Activated CD8-positive, alpha-beta memory T cell treated with anti-CD3 and anti-CD28 coated beads, Interleukin-2, amount 10 ng/mL, durations not matched to agents 7 days and 5 days (primary cell): ENCODE measurements at regions not wholly inside any gene's neighbourhood (a gene's known extent, or its start where the extent isn't known, plus 50 kb on each side); places are given as distances from the start of the nearest gene placed in this dataset.
"Not testable (repeated sequence)": the region's sequence is repeated elsewhere in the genome, so short reads cannot be mapped to it uniquely, and the experiment has no call there.

Experiments
- ATAC-seq: fragments of 150-1000 bp; cut with Tn5 transposase; one replicate; pipeline ENCODE4 v1.10.0; 2021; ENCODE audit warnings: moderate library complexity
- CTCF ChIA-PET: fragments of 350-600 bp; sonication (Branson Sonifier 250); formaldehyde crosslinking; loops from one replicate; lab custom pipeline; 2021; ENCODE audit warnings: antibody characterized with exemption; lab: Charles Lee
- DNase-seq: peaks from one replicate; pipeline ENCODE4 v3.0.0-alpha.2; 2020
- H3K27ac Mint-ChIP-seq: one replicate; pipeline ENCODE4 v1.8.0; 2021; ENCODE audit warnings: mild to moderate bottlenecking, mixed read lengths
- H3K27me3 Mint-ChIP-seq: one replicate; pipeline ENCODE4 v1.8.0; 2021; ENCODE audit warnings: mixed read lengths
- H3K36me3 Mint-ChIP-seq: one replicate; pipeline ENCODE4 v1.8.0; 2021; ENCODE audit warnings: mild to moderate bottlenecking, mixed read lengths
- H3K4me1 Mint-ChIP-seq: one replicate; pipeline ENCODE4 v1.8.0; 2021; ENCODE audit warnings: mixed read lengths
- H3K4me3 Mint-ChIP-seq: one replicate; pipeline ENCODE4 v1.8.0; 2021; ENCODE audit warnings: mild to moderate bottlenecking, moderate library complexity, mixed read lengths
- H3K9me3 Mint-ChIP-seq: one replicate; pipeline ENCODE4 v1.8.0; 2022; ENCODE audit warnings: low read depth, mixed read lengths

GRCh38 chr3:178195824-178196223 lies 340.4 kb upstream of the KCNMB2 start:
- H3K36me3 Mint-ChIP-seq, result no peaks in the 10 kb centered on the region
- DNase-seq (no peak), ATAC-seq (no peak)
- H3K27ac Mint-ChIP-seq, result no peak overlapping the region
- CTCF ChIA-PET, result no interaction called here
- H3K9me3 Mint-ChIP-seq, result no peaks in the 10 kb centered on the region
- H3K4me1 Mint-ChIP-seq, result no peaks in the 10 kb centered on the region
- no peak overlapping the region for H3K4me3 Mint-ChIP-seq
- H3K27me3 Mint-ChIP-seq, result no peaks in the 10 kb centered on the region

- ATAC-seq (no peak), DNase-seq (no peak)
- H3K9me3 Mint-ChIP-seq, result no peaks in the 10 kb centered on the region
- H3K4me3 Mint-ChIP-seq, result no peak overlapping the region
- H3K4me1 Mint-ChIP-seq, result no peaks in the 10 kb centered on the region
- CTCF ChIA-PET, result no interaction called here
- no peaks in the 10 kb centered on the region for H3K27me3 Mint-ChIP-seq
- H3K27ac Mint-ChIP-seq, result no peak overlapping the region
- no peaks in the 10 kb centered on the region for H3K36me3 Mint-ChIP-seq
Measured at GRCh38 chr3:178198329-178198728, 337.9 kb upstream of the KCNMB2 start.

GRCh38 chr3:178200316-178200715 lies 335.9 kb upstream of the KCNMB2 start:
- Mint-ChIP-seq H3K27me3 (no peaks in the 10 kb centered on the region), H3K27ac (no peak overlapping the region)

GRCh38 chr3:178201714-178202113 lies 334.5 kb upstream of the KCNMB2 start:
- no peak for DNase-seq
- Mint-ChIP-seq H3K27ac (no peak overlapping the region), H3K4me3 (no peak overlapping the region), H3K27me3 (no peaks in the 10 kb centered on the region), H3K4me1 (no peaks in the 10 kb centered on the region), H3K9me3 (no peaks in the 10 kb centered on the region), H3K36me3 (no peaks in the 10 kb centered on the region)
- CTCF ChIA-PET, result no interaction called here
- no peak for ATAC-seq

More at GRCh38 chr3:178200316-178200715, 335.9 kb upstream of the KCNMB2 start:
- no peaks in the 10 kb centered on the region for H3K36me3 Mint-ChIP-seq
- no peak for ATAC-seq
- no peak for DNase-seq
- no peaks in the 10 kb centered on the region for H3K4me1 Mint-ChIP-seq
- no peak overlapping the region for H3K4me3 Mint-ChIP-seq
- no peaks in the 10 kb centered on the region for H3K9me3 Mint-ChIP-seq
- CTCF ChIA-PET, result no interaction called here

GRCh38 chr3:178202194-178202593 lies 334.0 kb upstream of the KCNMB2 start:
- Mint-ChIP-seq H3K36me3 (no peaks in the 10 kb centered on the region), H3K27ac (no peak overlapping the region), H3K9me3 (no peaks in the 10 kb centered on the region), H3K4me3 (no peak overlapping the region), H3K27me3 (no peaks in the 10 kb centered on the region), H3K4me1 (no peaks in the 10 kb centered on the region)
- DNase-seq, result no peak
- CTCF ChIA-PET, result no interaction called here
- no peak for ATAC-seq

- H3K4me3 Mint-ChIP-seq, result no peak overlapping the region
- no peak for ATAC-seq
- no peaks in the 10 kb centered on the region for H3K27me3 Mint-ChIP-seq
- no peak for DNase-seq
- no peak overlapping the region for H3K27ac Mint-ChIP-seq
- no peaks in the 10 kb centered on the region for H3K9me3 Mint-ChIP-seq
- no peaks in the 10 kb centered on the region for H3K36me3 Mint-ChIP-seq
- CTCF ChIA-PET, result no interaction called here
- no peaks in the 10 kb centered on the region for H3K4me1 Mint-ChIP-seq
Measured at GRCh38 chr3:178203165-178203564, 333.1 kb upstream of the KCNMB2 start.

- Mint-ChIP-seq H3K9me3 (no peaks in the 10 kb centered on the region), H3K27ac (no peak overlapping the region), H3K27me3 (no peaks in the 10 kb centered on the region), H3K36me3 (no peaks in the 10 kb centered on the region), H3K4me1 (no peaks in the 10 kb centered on the region), H3K4me3 (no peak overlapping the region)
- CTCF ChIA-PET, result no interaction called here
- no peak for DNase-seq
- no peak for ATAC-seq
Measured at GRCh38 chr3:178203650-178204049, 332.6 kb upstream of the KCNMB2 start.

- Mint-ChIP-seq H3K4me3 (no peak overlapping the region), H3K27me3 (no peaks in the 10 kb centered on the region), H3K27ac (no peak overlapping the region), H3K4me1 (no peaks in the 10 kb centered on the region), H3K36me3 (no peaks in the 10 kb centered on the region), H3K9me3 (no peaks in the 10 kb centered on the region)
- CTCF ChIA-PET, result no interaction called here
- no peak for DNase-seq
- no peak for ATAC-seq
Measured at GRCh38 chr3:178205740-178206139, 330.5 kb upstream of the KCNMB2 start.

GRCh38 chr3:178206521-178206920 lies 329.7 kb upstream of the KCNMB2 start:
- no peaks in the 10 kb centered on the region for H3K27me3 Mint-ChIP-seq
- CTCF ChIA-PET, result no interaction called here
- H3K36me3 Mint-ChIP-seq, result no peaks in the 10 kb centered on the region
- DNase-seq (no peak), ATAC-seq (no peak)
- no peak overlapping the region for H3K27ac Mint-ChIP-seq
- no peak overlapping the region for H3K4me3 Mint-ChIP-seq
- no peaks in the 10 kb centered on the region for H3K4me1 Mint-ChIP-seq
- no peaks in the 10 kb centered on the region for H3K9me3 Mint-ChIP-seq

GRCh38 chr3:178207161-178207560 lies 329.1 kb upstream of the KCNMB2 start:
- DNase-seq, H3K4me3 Mint-ChIP-seq, H3K27me3 Mint-ChIP-seq, CTCF ChIA-PET, H3K36me3 Mint-ChIP-seq, H3K27ac Mint-ChIP-seq, ATAC-seq, H3K9me3 Mint-ChIP-seq, H3K4me1 Mint-ChIP-seq: not testable (repeated sequence)

GRCh38 chr3:178207627-178208026 lies 328.6 kb upstream of the KCNMB2 start:
- H3K4me3 Mint-ChIP-seq, H3K27ac Mint-ChIP-seq, CTCF ChIA-PET, H3K27me3 Mint-ChIP-seq, H3K9me3 Mint-ChIP-seq, ATAC-seq, H3K36me3 Mint-ChIP-seq, H3K4me1 Mint-ChIP-seq, DNase-seq: not testable (repeated sequence)

- H3K27me3 Mint-ChIP-seq, H3K9me3 Mint-ChIP-seq, H3K4me3 Mint-ChIP-seq, CTCF ChIA-PET, H3K4me1 Mint-ChIP-seq, H3K27ac Mint-ChIP-seq, H3K36me3 Mint-ChIP-seq, ATAC-seq, DNase-seq: not testable (repeated sequence)
Measured at GRCh38 chr3:178209116-178209515, 327.1 kb upstream of the KCNMB2 start.

- CTCF ChIA-PET, H3K27me3 Mint-ChIP-seq, DNase-seq, H3K36me3 Mint-ChIP-seq, H3K4me3 Mint-ChIP-seq, H3K4me1 Mint-ChIP-seq, ATAC-seq, H3K9me3 Mint-ChIP-seq, H3K27ac Mint-ChIP-seq: not testable (repeated sequence)
Measured at GRCh38 chr3:178209618-178210017, 326.6 kb upstream of the KCNMB2 start.

- H3K27me3 Mint-ChIP-seq, H3K9me3 Mint-ChIP-seq, H3K27ac Mint-ChIP-seq, ATAC-seq, H3K4me3 Mint-ChIP-seq, H3K4me1 Mint-ChIP-seq, DNase-seq, CTCF ChIA-PET, H3K36me3 Mint-ChIP-seq: not testable (repeated sequence)
Measured at GRCh38 chr3:178211086-178211485, 325.1 kb upstream of the KCNMB2 start.

- DNase-seq, result no peak
- CTCF ChIA-PET, result no interaction called here
- peaks cover 5% of the 10 kb centered on the region for H3K9me3 Mint-ChIP-seq
- no peaks in the 10 kb centered on the region for H3K36me3 Mint-ChIP-seq
- ATAC-seq, result no peak
- H3K4me3 Mint-ChIP-seq, result no peak overlapping the region
- no peaks in the 10 kb centered on the region for H3K4me1 Mint-ChIP-seq
- H3K27ac Mint-ChIP-seq, result no peak overlapping the region
- H3K27me3 Mint-ChIP-seq, result no peaks in the 10 kb centered on the region
Measured at GRCh38 chr3:178217479-178217878, 318.8 kb upstream of the KCNMB2 start.
